Tibial nerve (tissue), 4 donors: ENCODE measurements at regions not wholly inside any gene's neighbourhood (a gene's known extent, or its start where the extent isn't known, plus 50 kb on each side); places are given as distances from the start of the nearest gene placed in this dataset.

Source experiments
- DNase-seq, 2 donors: peaks; one replicate each; pipeline ENCODE4 v3.0.0-alpha.2; 2019; ENCODE audit warnings: low spot score in 2 of 2
- H3K27ac ChIP-seq, 4 donors: fragments of 200-600 bp; sonication (generic) in 3 of 4; one replicate each; pipeline ENCODE4 v1.5.1; 2017 to 2019; ENCODE audit warnings: mild to moderate bottlenecking in 1 of 4
- H3K27me3 ChIP-seq, 2 donors: fragments of 200-600 bp; sonication (generic) in 1 of 2; one replicate each; pipeline versions ENCODE4 v1.5.1 to v1.6.0; 2017 to 2019
- H3K36me3 ChIP-seq, 3 donors: fragments of 200-600 bp; sonication (generic); one replicate each; pipeline ENCODE4 v1.5.1; 2018 to 2019
- H3K4me1 ChIP-seq, 4 donors: fragments of 200-600 bp; sonication (generic) in 3 of 4; one replicate each; pipeline ENCODE4 v1.5.1; 2017 to 2019
- H3K4me3 ChIP-seq, 4 donors: fragments of 200-600 bp; sonication (generic) in 3 of 4; one replicate each; pipeline ENCODE4 v1.5.1; 2017 to 2019; ENCODE audit warnings: mild to moderate bottlenecking in 1 of 4, moderate library complexity in 1 of 4
- H3K9me3 ChIP-seq, 4 donors: fragments of 200-600 bp; sonication (generic) in 3 of 4; one replicate each; pipeline ENCODE4 v1.5.1; 2017 to 2019
- EP300 ChIP-seq, 2 donors: sonication (generic); formaldehyde crosslinking; IDR thresholded peaks; one replicate each; pipeline ENCODE4 v1.6.1; 2017; ENCODE audit warnings: antibody characterized with exemption in 2 of 2, mild to moderate bottlenecking in 1 of 2
- POLR2A ChIP-seq, 2 donors: fragments of 450-650 bp; IDR thresholded peaks; one replicate each; pipeline ENCODE4 v1.6.1; 2017; ENCODE audit warnings: antibody characterized with exemption in 2 of 2, mild to moderate bottlenecking in 2 of 2, moderate library complexity in 2 of 2
- WGBS, 2 donors: methylation state at CpG; one replicate each; pipeline ENCODE4 v1.1.5; 2018; 5-methylcytosine and 5-hydroxymethylcytosine counted together
- TF ChIP-seq, protein P1 (sequence below), 5 experiments: fragments of 200-600 bp in 3 of 5; fragments of 450-650 bp in 2 of 5; sonication (generic) in 3 of 5; IDR thresholded peaks; one replicate each; pipeline ENCODE4 v1.5.1; 2016 to 2019; ENCODE audit warnings: antibody characterized with exemption in 5 of 5, mild to moderate bottlenecking in 3 of 5, moderate library complexity in 2 of 5

DNA sequence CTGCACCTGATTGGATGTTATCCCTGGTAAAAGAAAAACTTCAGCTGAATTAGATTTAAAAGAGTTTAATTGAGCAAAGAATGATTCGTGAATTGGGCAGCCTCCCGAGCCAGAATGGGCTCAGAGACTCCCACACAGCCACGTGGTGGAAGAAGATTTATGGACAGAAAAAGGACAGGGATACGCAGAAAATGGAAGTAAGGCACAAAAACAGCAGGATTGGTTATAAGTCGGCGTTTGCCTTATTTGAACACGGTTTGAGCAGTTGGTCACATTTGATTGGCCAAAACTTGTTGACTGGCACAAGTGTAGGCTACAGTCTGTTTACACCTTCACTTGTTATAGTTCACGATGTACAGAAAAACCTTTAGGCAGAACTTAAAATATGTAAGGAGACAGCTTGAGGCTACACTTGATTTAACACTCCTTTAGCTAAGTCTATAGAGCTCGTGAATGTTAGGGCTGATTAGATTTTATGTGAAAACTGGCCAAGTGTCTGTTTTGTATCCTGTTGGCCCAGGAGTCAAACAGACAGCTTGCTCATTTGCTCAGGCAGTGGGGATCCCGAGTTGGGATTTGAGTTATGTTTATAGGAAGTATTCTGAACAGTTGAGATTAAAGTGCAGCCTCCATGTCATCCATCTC, 119.5 kb upstream of the SHISA6 start:
- Histone ChIP-seq H3K9me3 (no peaks in the 10 kb centered on the region), H3K27ac (no peak overlapping the region), H3K36me3 (no peaks in the 10 kb centered on the region), H3K4me1 (no peaks in the 10 kb centered on the region), H3K4me3 (no peak overlapping the region), H3K27me3 (no peaks in the 10 kb centered on the region)
- TF ChIP-seq, protein P1, sequence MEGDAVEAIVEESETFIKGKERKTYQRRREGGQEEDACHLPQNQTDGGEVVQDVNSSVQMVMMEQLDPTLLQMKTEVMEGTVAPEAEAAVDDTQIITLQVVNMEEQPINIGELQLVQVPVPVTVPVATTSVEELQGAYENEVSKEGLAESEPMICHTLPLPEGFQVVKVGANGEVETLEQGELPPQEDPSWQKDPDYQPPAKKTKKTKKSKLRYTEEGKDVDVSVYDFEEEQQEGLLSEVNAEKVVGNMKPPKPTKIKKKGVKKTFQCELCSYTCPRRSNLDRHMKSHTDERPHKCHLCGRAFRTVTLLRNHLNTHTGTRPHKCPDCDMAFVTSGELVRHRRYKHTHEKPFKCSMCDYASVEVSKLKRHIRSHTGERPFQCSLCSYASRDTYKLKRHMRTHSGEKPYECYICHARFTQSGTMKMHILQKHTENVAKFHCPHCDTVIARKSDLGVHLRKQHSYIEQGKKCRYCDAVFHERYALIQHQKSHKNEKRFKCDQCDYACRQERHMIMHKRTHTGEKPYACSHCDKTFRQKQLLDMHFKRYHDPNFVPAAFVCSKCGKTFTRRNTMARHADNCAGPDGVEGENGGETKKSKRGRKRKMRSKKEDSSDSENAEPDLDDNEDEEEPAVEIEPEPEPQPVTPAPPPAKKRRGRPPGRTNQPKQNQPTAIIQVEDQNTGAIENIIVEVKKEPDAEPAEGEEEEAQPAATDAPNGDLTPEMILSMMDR (IDR thresholded peaks at IDR 0.05) = no peak
- TF ChIP-seq EP300 (IDR thresholded peaks at IDR 0.05) (no peak), POLR2A (IDR thresholded peaks at IDR 0.05) (no peak)
- WGBS, 2 donors = 50 to 53% methylated on average over 10 of the region's 10 CpGs
- no peak for DNase-seq

DNA sequence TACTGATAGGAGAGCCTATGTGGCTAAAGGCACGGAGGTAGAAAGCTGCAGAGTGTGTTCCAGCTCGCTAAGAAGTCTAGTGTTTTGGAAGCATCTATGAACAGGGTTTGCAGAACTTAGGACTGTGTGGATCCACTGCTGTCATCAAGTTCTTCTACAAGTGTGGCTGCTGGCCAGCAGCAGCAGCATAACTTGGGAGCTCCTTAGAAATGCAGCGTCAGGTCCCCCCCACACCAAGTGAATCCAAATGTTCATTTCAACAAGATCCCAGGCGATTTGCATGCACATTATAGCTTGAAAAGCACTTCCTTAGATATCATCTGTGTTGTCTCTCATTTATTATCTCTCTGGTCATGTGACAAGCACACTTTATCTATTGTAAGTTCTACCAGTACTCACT, 131.9 kb upstream of the SHISA6 start:
- no peaks in the 10 kb centered on the region for H3K4me1 ChIP-seq
- no peaks in the 10 kb centered on the region for H3K36me3 ChIP-seq
- no peak for DNase-seq
- 73% methylated on average over 4 of the region's 4 CpGs for WGBS, 2 donors
- H3K4me3 ChIP-seq = no peak overlapping the region
- H3K27ac ChIP-seq = no peak overlapping the region
- no peaks in the 10 kb centered on the region for H3K9me3 ChIP-seq
- H3K27me3 ChIP-seq = no peaks in the 10 kb centered on the region
- TF ChIP-seq EP300 (IDR thresholded peaks at IDR 0.05) (no peak), POLR2A (IDR thresholded peaks at IDR 0.05) (no peak)
- TF ChIP-seq, protein P1 (IDR thresholded peaks at IDR 0.05) = no peak

DNA sequence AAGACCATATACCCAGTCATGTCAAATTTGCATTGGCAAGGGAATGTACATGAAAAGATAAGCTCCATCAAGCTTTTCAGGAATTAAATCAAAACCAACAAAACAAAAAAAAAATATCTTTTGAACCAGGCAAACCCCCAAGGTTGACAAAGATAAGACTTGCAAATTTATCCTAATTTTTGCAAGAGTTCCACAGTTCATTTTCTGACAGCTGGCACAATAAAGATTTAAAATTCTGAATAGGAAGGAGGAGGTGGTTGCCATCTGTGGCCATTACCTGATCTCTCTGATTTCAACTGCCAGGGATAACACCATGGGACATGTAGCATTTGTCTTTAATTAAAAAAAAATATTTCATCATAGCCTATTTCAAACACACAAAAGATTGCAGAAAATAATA, 135.9 kb upstream of the SHISA6 start:
- Histone ChIP-seq H3K36me3 (no peaks in the 10 kb centered on the region), H3K9me3 (no peaks in the 10 kb centered on the region), H3K4me1 (no peaks in the 10 kb centered on the region), H3K27ac (no peak overlapping the region), H3K4me3 (no peak overlapping the region), H3K27me3 (no peaks in the 10 kb centered on the region)
- TF ChIP-seq POLR2A (IDR thresholded peaks at IDR 0.05) = no peak
- no peak for DNase-seq

DNA sequence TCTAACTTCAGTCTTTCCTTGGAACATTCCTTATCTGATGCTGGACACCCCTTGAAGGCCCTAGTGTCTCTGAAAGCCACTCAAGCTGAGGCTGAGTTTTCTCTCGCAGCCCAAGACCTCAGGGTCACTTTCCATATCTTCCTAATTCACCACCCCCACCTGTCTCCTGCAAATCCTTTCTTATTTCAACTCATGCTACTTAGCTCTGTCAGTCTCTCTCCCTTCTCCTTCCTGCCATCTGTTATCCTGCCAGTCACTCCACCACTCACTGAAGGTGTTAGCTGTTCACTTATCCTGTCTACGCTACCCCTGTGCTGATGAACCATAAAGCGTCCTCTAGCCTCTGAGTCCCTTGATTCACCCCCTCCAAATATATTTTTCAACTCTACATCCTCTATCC, 143.9 kb upstream of the SHISA6 start:
- H3K4me3 ChIP-seq = no peak overlapping the region
- TF ChIP-seq POLR2A (IDR thresholded peaks at IDR 0.05) (no peak), EP300 (IDR thresholded peaks at IDR 0.05) (no peak)
- TF ChIP-seq, protein P1 (IDR thresholded peaks at IDR 0.05) = no peak
- no peaks in the 10 kb centered on the region for H3K27me3 ChIP-seq
- 79 to 81% methylated on average over 3 of the region's 3 CpGs for WGBS, 2 donors
- no peaks in the 10 kb centered on the region for H3K36me3 ChIP-seq
- no peak for DNase-seq
- no peaks in the 10 kb centered on the region for H3K4me1 ChIP-seq
- no peaks in the 10 kb centered on the region for H3K9me3 ChIP-seq
- H3K27ac ChIP-seq = no peak overlapping the region

DNA sequence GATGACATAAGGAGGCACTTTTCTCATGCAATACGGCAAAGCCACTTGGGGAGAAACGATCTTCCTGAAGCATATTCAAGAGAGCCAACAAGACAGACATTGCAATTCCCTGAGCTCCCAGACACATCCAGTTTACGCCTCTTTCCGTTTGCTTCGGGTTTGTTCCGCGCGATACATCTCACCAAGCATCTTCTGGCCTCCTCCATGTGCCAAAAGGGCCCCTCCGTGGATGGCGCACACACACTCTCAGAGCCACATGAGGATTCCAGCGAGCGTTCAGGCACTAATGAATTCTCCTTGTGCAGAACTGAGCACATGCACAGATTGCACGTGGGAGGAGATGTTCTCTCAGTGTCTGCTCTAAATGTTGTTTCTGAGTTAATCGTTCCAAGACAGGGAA, 146.7 kb upstream of the SHISA6 start:
- Histone ChIP-seq H3K36me3 (no peaks in the 10 kb centered on the region), H3K9me3 (no peaks in the 10 kb centered on the region), H3K4me3 (no peak overlapping the region), H3K4me1 (no peaks in the 10 kb centered on the region), H3K27ac (no peak overlapping the region), H3K27me3 (no peaks in the 10 kb centered on the region)
- WGBS, 2 donors = 73 to 78% methylated on average over 14 of the region's 14 CpGs
- no peak for DNase-seq
- TF ChIP-seq, protein P1 (IDR thresholded peaks at IDR 0.05) = no peak
- TF ChIP-seq POLR2A (IDR thresholded peaks at IDR 0.05) (no peak), EP300 (IDR thresholded peaks at IDR 0.05) (no peak)
